HEK293 (cell line): ENCODE measurements at regions not wholly inside any gene's neighbourhood (a gene's known extent, or its start where the extent isn't known, plus 50 kb on each side); places are given as distances from the start of the nearest gene placed in this dataset.

Experiments
- CTCF ChIA-PET: fragments of 350-600 bp; formaldehyde crosslinking; extraction: SDS; loops from one replicate; lab custom pipeline; 2021; ENCODE audit warnings: antibody characterized with exemption; lab: Yijun Ruan, JAX
- POLR2A ChIA-PET: fragments of 300-600 bp; formaldehyde crosslinking; extraction: SDS; loops from one replicate; lab custom pipeline; 2020; ENCODE audit warnings: antibody characterized with exemption, inconsistent platforms; lab: Yijun Ruan, JAX
- H3K27ac ChIP-seq: fragments of 200-500 bp; sonication (Bioruptor generic); 2 replicates; pipeline ENCODE4 v1.5.1; 2014; ENCODE audit warnings: low read depth, low read length, control low read depth, inconsistent platforms; ENCODE audit errors: extremely low read depth
- H3K36me3 ChIP-seq, 2 experiments: fragments of 200-500 bp in 1 of 2; sonication (Bioruptor generic) in 1 of 2; 1 replicate in 1 of 2; 2 replicates in 1 of 2; pipeline ENCODE4 v1.5.1; 2014 to 2017; ENCODE audit warnings: inconsistent platforms in 2 of 2, low read length in 2 of 2; ENCODE audit not compliant: control insufficient read depth in 2 of 2, insufficient read depth in 1 of 2
- H3K4me1 ChIP-seq: fragments of 200-500 bp; sonication (Bioruptor generic); 2 replicates; pipeline ENCODE4 v1.5.1; 2014; ENCODE audit warnings: mild to moderate bottlenecking, low read length, inconsistent platforms; ENCODE audit not compliant: control insufficient read depth, insufficient read depth
- H3K4me3 ChIP-seq: 2 replicates; pipeline ENCODE4 v1.5.1; 2011; ENCODE audit warnings: low read depth, mild to moderate bottlenecking, control low read depth, low read length, moderate library complexity
- H3K9me3 ChIP-seq: fragments of 200-500 bp; sonication (Bioruptor generic); 2 replicates; pipeline ENCODE4 v1.5.1; 2014; ENCODE audit warnings: low read depth, low read length, inconsistent platforms; ENCODE audit not compliant: control insufficient read depth, insufficient read depth
- KLF9 ChIP-seq: fragments of 450-650 bp; formaldehyde crosslinking; IDR thresholded peaks from 2 replicates; pipeline ENCODE4 v1.5.1; 2016; ENCODE audit warnings: missing biosample characterization, missing genetic modification characterization, low read depth
- OVOL3 ChIP-seq: fragments of 450-650 bp; formaldehyde crosslinking; IDR thresholded peaks from 2 replicates; pipeline ENCODE4 v1.5.1; 2016; ENCODE audit warnings: missing biosample characterization, missing genetic modification characterization
- PRDM2 ChIP-seq: fragments of 450-650 bp; formaldehyde crosslinking; IDR thresholded peaks from 2 replicates; pipeline ENCODE4 v1.5.1; 2016; ENCODE audit warnings: missing biosample characterization, missing genetic modification characterization, borderline replicate concordance
- PRDM4 ChIP-seq: fragments of 450-650 bp; formaldehyde crosslinking; IDR thresholded peaks from 2 replicates; pipeline ENCODE4 v1.5.1; 2017; ENCODE audit warnings: missing biosample characterization, missing genetic modification characterization
- SP2 ChIP-seq: fragments of 450-650 bp; formaldehyde crosslinking; IDR thresholded peaks from 2 replicates; pipeline ENCODE4 v1.5.1; 2016; ENCODE audit warnings: missing biosample characterization, missing genetic modification characterization
- TCF7L2 ChIP-seq: IDR thresholded peaks from 2 replicates; pipeline ENCODE4 v1.6.1; 2011; ENCODE audit warnings: low read depth, mild to moderate bottlenecking, inconsistent platforms, low read length, moderate library complexity, borderline replicate concordance
- ZBTB1 ChIP-seq: fragments of 450-650 bp; formaldehyde crosslinking; IDR thresholded peaks from 2 replicates; pipeline ENCODE4 v1.5.1; 2016; ENCODE audit warnings: missing biosample characterization, missing genetic modification characterization
- ZBTB11 ChIP-seq: fragments of 450-650 bp; formaldehyde crosslinking; conservative IDR thresholded peaks from 2 replicates; pipeline ENCODE4 v1.5.1; 2016; ENCODE audit warnings: low read depth, missing biosample characterization, missing genetic modification characterization
- ZBTB44 ChIP-seq: fragments of 450-650 bp; IDR thresholded peaks from 2 replicates; pipeline ENCODE4 v1.5.1; 2018; ENCODE audit warnings: missing biosample characterization, mild to moderate bottlenecking, missing genetic modification characterization
- ZFP37 ChIP-seq: fragments of 450-650 bp; formaldehyde crosslinking; IDR thresholded peaks from 2 replicates; pipeline ENCODE4 v1.5.1; 2016; ENCODE audit warnings: missing biosample characterization, missing genetic modification characterization
- ZIC2 ChIP-seq: fragments of 450-650 bp; formaldehyde crosslinking; IDR thresholded peaks from 2 replicates; pipeline ENCODE4 v1.5.1; 2016; ENCODE audit warnings: missing biosample characterization, missing genetic modification characterization
- ZNF112 ChIP-seq: fragments of 450-650 bp; formaldehyde crosslinking; IDR thresholded peaks from 2 replicates; pipeline ENCODE4 v1.5.0; 2017; ENCODE audit warnings: missing biosample characterization, missing genetic modification characterization
- ZNF132 ChIP-seq: fragments of 450-650 bp; formaldehyde crosslinking; IDR thresholded peaks from 2 replicates; pipeline ENCODE4 v1.5.1; 2017; ENCODE audit warnings: missing biosample characterization, missing genetic modification characterization, borderline replicate concordance
- ZNF19 ChIP-seq: fragments of 450-650 bp; formaldehyde crosslinking; IDR thresholded peaks from 2 replicates; pipeline ENCODE4; 2016; ENCODE audit warnings: missing biosample characterization, missing genetic modification characterization, low read depth
- ZNF211 ChIP-seq: fragments of 450-650 bp; formaldehyde crosslinking; IDR thresholded peaks from 2 replicates; pipeline ENCODE4 v1.5.1; 2016; ENCODE audit warnings: low read depth, missing biosample characterization, missing genetic modification characterization
- ZNF248 ChIP-seq: fragments of 450-650 bp; formaldehyde crosslinking; IDR thresholded peaks from 2 replicates; pipeline ENCODE4 v1.5.1; 2017; ENCODE audit warnings: missing biosample characterization, missing genetic modification characterization
- ZNF280C ChIP-seq: fragments of 450-650 bp; formaldehyde crosslinking; IDR thresholded peaks from 2 replicates; pipeline ENCODE4 v1.5.1; 2016; ENCODE audit warnings: missing biosample characterization, missing genetic modification characterization
- ZNF354C ChIP-seq: fragments of 450-650 bp; formaldehyde crosslinking; IDR thresholded peaks from 2 replicates; pipeline ENCODE4 v1.5.1; 2016; ENCODE audit warnings: missing biosample characterization, missing genetic modification characterization, low read depth, borderline replicate concordance
- ZNF404 ChIP-seq: fragments of 450-650 bp; formaldehyde crosslinking; IDR thresholded peaks from 2 replicates; pipeline ENCODE4 v1.5.1; 2017; ENCODE audit warnings: missing biosample characterization, missing genetic modification characterization
- ZNF571 ChIP-seq: fragments of 450-650 bp; formaldehyde crosslinking; IDR thresholded peaks from 2 replicates; pipeline ENCODE4 v1.5.0; 2017; ENCODE audit warnings: missing biosample characterization, missing genetic modification characterization

- TF ChIP-seq ZNF280C (no peak), ZFP37 (tag by site-specific recombination) (no peak)
Observed at GRCh38 chr4:177860171-177860570, 417.9 kb upstream of the AGA start (continued).

GRCh38 chr4:177861551-177862094, 419.4 kb upstream of the AGA start:
- H3K27ac ChIP-seq: no peak overlapping the region
- H3K36me3 ChIP-seq: no peaks in the 10 kb centered on the region
- H3K4me3 ChIP-seq: no peak overlapping the region
- ChIA-PET POLR2A (no interaction called here), CTCF (no interaction called here)
- H3K9me3 ChIP-seq: no peaks in the 10 kb centered on the region
- no peak for TF ChIP-seq PRDM2
- TF ChIP-seq TCF7L2: no peak
- no peak for TF ChIP-seq ZNF354C (tag by site-specific recombination)
- no peak for TF ChIP-seq ZNF211 (tag by site-specific recombination)
- no peak for TF ChIP-seq OVOL3 (tag by site-specific recombination)
- no peak for TF ChIP-seq ZNF132 (tag by site-specific recombination)
- no peak for TF ChIP-seq KLF9 (tag by site-specific recombination)
- TF ChIP-seq ZIC2 (tag by site-specific recombination): no peak
- no peak for TF ChIP-seq ZNF571 (tag by site-specific recombination)
- no peak for TF ChIP-seq PRDM4 (tag by site-specific recombination)
- no peak for TF ChIP-seq ZNF19 (tag by site-specific recombination)
- TF ChIP-seq ZBTB44: no peak
- no peak for TF ChIP-seq ZBTB1 (tag by site-specific recombination)
- TF ChIP-seq ZNF248: no peak
- TF ChIP-seq ZNF404 (tag by site-specific recombination): no peak
- no peak for TF ChIP-seq ZBTB11 (tag by site-specific recombination)
- TF ChIP-seq SP2 (tag by site-specific recombination): no peak
- no peak for TF ChIP-seq ZNF112 (tag by site-specific recombination)
- H3K4me1 ChIP-seq: no peaks in the 10 kb centered on the region
